PC-9 (cell line): ENCODE measurements at regions not wholly inside any gene's neighbourhood (a gene's known extent, or its start where the extent isn't known, plus 50 kb on each side); places are given as distances from the start of the nearest gene placed in this dataset.

ENCODE experiments used
- CTCF ChIP-seq: fragments of 200-600 bp; sonication (generic); conservative IDR thresholded peaks from 2 replicates; pipeline ENCODE4 v1.6.1; 2017; ENCODE audit warnings: mixed run types, antibody characterized with exemption, mild to moderate bottlenecking, moderate library complexity
- EZH2 ChIP-seq: fragments of 200-600 bp; sonication (generic); IDR thresholded peaks from 2 replicates; pipeline ENCODE4 v1.8.0; 2017; ENCODE audit warnings: antibody characterized with exemption, low read depth

GRCh38 chr5:123753937-123754891 is 242.2 kb downstream of the CSNK1G3 start:
- TF ChIP-seq CTCF (no peak), EZH2 (no peak)
